CD4-positive, alpha-beta T cell treated with Interleukin-17A for 4 hours (primary cell): ENCODE measurements at regions not wholly inside any gene's neighbourhood (a gene's known extent, or its start where the extent isn't known, plus 50 kb on each side); places are given as distances from the start of the nearest gene placed in this dataset.

Experiments
- DNase-seq: peaks from one replicate; pipeline ENCODE4 v3.0.0-alpha.2; 2020; ENCODE audit warnings: mixed read lengths

- DNase-seq: peak; percentile 27
Measured at GRCh38 chr6:11356404-11357155, 124.1 kb upstream of the NEDD9 start.

GRCh38 chr6:11353921-11354389 lies 121.5 kb upstream of the NEDD9 start:
- DNase-seq: peak; percentile 61

GRCh38 chr6:11350294-11350693 lies 117.8 kb upstream of the NEDD9 start:
- DNase-seq: no peak

GRCh38 chr6:11349880-11350279 lies 117.4 kb upstream of the NEDD9 start:
- DNase-seq: no peak

- DNase-seq: no peak
Measured at GRCh38 chr6:11346516-11346915, 114.0 kb upstream of the NEDD9 start.

- DNase-seq: no peak
Measured at GRCh38 chr6:11345536-11345935, 113.1 kb upstream of the NEDD9 start.

GRCh38 chr6:11343963-11344723 lies 111.7 kb upstream of the NEDD9 start:
- no peak for DNase-seq

GRCh38 chr6:11341867-11342266 lies 109.4 kb upstream of the NEDD9 start:
- no peak for DNase-seq

GRCh38 chr6:11341303-11341702 lies 108.8 kb upstream of the NEDD9 start:
- no peak for DNase-seq

- DNase-seq: no peak
Measured at GRCh38 chr6:11339380-11339779, 106.9 kb upstream of the NEDD9 start.

- DNase-seq: no peak
Measured at GRCh38 chr6:11337306-11337705, 104.8 kb upstream of the NEDD9 start.

GRCh38 chr6:11335826-11336225 lies 103.4 kb upstream of the NEDD9 start:
- no peak for DNase-seq

- DNase-seq: no peak
Measured at GRCh38 chr6:11333132-11333849, 100.8 kb upstream of the NEDD9 start.

- no peak for DNase-seq
Measured at GRCh38 chr6:11332463-11332862, 100.0 kb upstream of the NEDD9 start.

- DNase-seq: no peak
Measured at GRCh38 chr6:11331111-11331510, 98.6 kb upstream of the NEDD9 start.

- no peak for DNase-seq
Measured at GRCh38 chr6:11330413-11330760, 97.9 kb upstream of the NEDD9 start.

- no peak for DNase-seq
Measured at GRCh38 chr6:11329726-11330412, 97.4 kb upstream of the NEDD9 start.

GRCh38 chr6:11328613-11329247 lies 96.3 kb upstream of the NEDD9 start:
- DNase-seq: no peak

GRCh38 chr6:11327961-11328360 lies 95.5 kb upstream of the NEDD9 start:
- no peak for DNase-seq

- no peak for DNase-seq
Measured at GRCh38 chr6:11326116-11326515, 93.6 kb upstream of the NEDD9 start.

GRCh38 chr6:11324453-11325015 lies 92.1 kb upstream of the NEDD9 start:
- DNase-seq: no peak
